ENCODE measurements at regions not wholly inside any gene's neighbourhood (a gene's known extent, or its start where the extent isn't known, plus 50 kb on each side); places are given as distances from the start of the nearest gene placed in this dataset.

DNA sequence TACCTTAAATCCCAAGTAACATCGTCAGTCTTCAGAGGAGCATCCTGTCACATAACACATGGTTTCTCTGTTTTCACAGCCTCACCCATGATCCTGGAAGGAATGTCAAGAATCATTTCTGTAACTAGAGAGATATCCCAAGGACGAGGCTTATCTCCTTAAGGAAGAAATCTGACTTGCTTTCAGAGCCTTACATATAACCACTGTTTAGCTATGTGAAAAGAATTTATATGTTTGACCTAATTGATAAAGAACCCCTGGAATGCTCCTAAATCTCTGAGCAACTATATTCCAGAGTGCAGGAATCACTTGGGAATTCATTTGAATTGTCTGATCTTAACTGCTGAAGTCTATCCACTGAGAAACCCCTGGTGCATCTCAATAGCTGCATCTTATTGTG lies 243.1 kb downstream of the ALDH8A1 start:
- H3K9me3 ChIP-seq, result no peaks in the 10 kb centered on the region
- peaks cover 0 to 6% (median 0%) of the 10 kb centered on the region in 3 donors for H3K4me1 ChIP-seq
- H3K27ac ChIP-seq, result no peak overlapping the region
- DNase-seq (no peak), FAIRE-seq (no peak), ATAC-seq (no peak)
- no peak for TF ChIP-seq CTCF (IDR thresholded peaks at IDR 0.05)
- 65 to 67% methylated on average over 2 of the region's 2 CpGs for WGBS, 2 donors
- no peaks in the 10 kb centered on the region for H3K27me3 ChIP-seq
- H3K36me3 ChIP-seq, result no peaks in the 10 kb centered on the region
- intact Hi-C loops (cut with DNase I), result no loop called here
- no peak overlapping the region for H3K4me3 ChIP-seq

DNA sequence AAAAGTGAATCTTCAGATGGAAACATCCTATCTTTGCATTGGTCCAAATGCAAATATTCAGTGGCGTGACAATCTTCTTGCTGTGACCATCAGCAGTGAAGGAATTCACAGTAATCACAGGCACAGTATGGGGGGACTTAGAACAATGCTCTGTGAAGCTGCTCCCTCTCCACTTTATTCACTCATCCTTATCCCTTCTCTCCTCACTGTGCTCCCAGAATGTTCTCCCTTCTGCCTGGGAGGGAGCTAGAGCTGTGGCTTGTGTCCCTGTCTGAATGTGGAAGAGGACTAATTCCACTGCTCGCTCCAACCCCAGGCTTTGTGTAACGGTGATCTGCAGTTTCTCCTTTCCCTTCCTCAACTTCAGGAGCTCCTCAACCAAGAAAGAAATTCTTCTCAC lies 243.7 kb downstream of the ALDH8A1 start:
- no peak for TF ChIP-seq CTCF (IDR thresholded peaks at IDR 0.05)
- Histone ChIP-seq H3K9me3 (no peaks in the 10 kb centered on the region), H3K27ac (no peak overlapping the region), H3K36me3 (no peaks in the 10 kb centered on the region), H3K4me1 (peaks cover 0 to 6% (median 0%) of the 10 kb centered on the region in 3 donors), H3K4me3 (no peak overlapping the region), H3K27me3 (no peaks in the 10 kb centered on the region)
- ATAC-seq (no peak), DNase-seq (no peak), FAIRE-seq (no peak)
- 93 to 96% methylated on average over 3 of the region's 3 CpGs for WGBS, 2 donors
- intact Hi-C loops (cut with DNase I), result no loop called here

- Histone ChIP-seq H3K4me1 (peaks cover 0 to 6% (median 0%) of the 10 kb centered on the region in 3 donors), H3K27ac (no peak overlapping the region), H3K36me3 (no peaks in the 10 kb centered on the region), H3K4me3 (no peak overlapping the region), H3K9me3 (no peaks in the 10 kb centered on the region), H3K27me3 (no peaks in the 10 kb centered on the region)
- peak in 3 of 4 donors; percentile 22 to 54 (median 25) for ATAC-seq
- no peak for DNase-seq
- intact Hi-C loops (cut with DNase I), result no loop called here
- no peak for FAIRE-seq
- TF ChIP-seq CTCF (IDR thresholded peaks at IDR 0.05), result no peak
These were observed 246.7 kb downstream of the ALDH8A1 start for GRCh38 chr6:134703206-134703605.

GRCh38 chr6:134702279-134702678 lies 247.6 kb downstream of the ALDH8A1 start:
- ATAC-seq (no peak), FAIRE-seq (no peak), DNase-seq (no peak)
- TF ChIP-seq CTCF (IDR thresholded peaks at IDR 0.05), result no peak
- intact Hi-C loops (cut with DNase I), result no loop called here
- Histone ChIP-seq H3K27me3 (no peaks in the 10 kb centered on the region), H3K4me1 (no peaks in the 10 kb centered on the region), H3K27ac (no peak overlapping the region), H3K9me3 (no peaks in the 10 kb centered on the region), H3K4me3 (no peak overlapping the region), H3K36me3 (no peaks in the 10 kb centered on the region)
- WGBS, 2 donors, result 94 to 98% methylated on average over 3 of the region's 3 CpGs

GRCh38 chr6:134701301-134701700 lies 248.6 kb downstream of the ALDH8A1 start:
- ATAC-seq (no peak), DNase-seq (no peak), FAIRE-seq (no peak)
- Histone ChIP-seq H3K27ac (no peak overlapping the region), H3K4me3 (no peak overlapping the region), H3K27me3 (no peaks in the 10 kb centered on the region), H3K36me3 (no peaks in the 10 kb centered on the region), H3K9me3 (no peaks in the 10 kb centered on the region), H3K4me1 (no peaks in the 10 kb centered on the region)
- WGBS, 2 donors, result 87 to 96% methylated on average over 1 of the region's 1 CpG
- TF ChIP-seq CTCF (IDR thresholded peaks at IDR 0.05), result no peak
- intact Hi-C loops (cut with DNase I), result no loop called here
